ENCODE measurements at regions not wholly inside any gene's neighbourhood (a gene's known extent, or its start where the extent isn't known, plus 50 kb on each side); places are given as distances from the start of the nearest gene placed in this dataset.

GRCh38 chr20:11092151-11092550 is 418.4 kb upstream of the JAG1 start:
- POLR2A ChIA-PET (ENCODE audit: partially characterized antibody): no interaction called here
- Histone ChIP-seq H4K20me1 (replicated peaks in 1 of 2; ENCODE audit: control insufficient read depth in 1 of 2, insufficient read depth in 2 of 2, low read length in 2 of 2) (no peaks in the 10 kb centered on the region), H2AFZ (ENCODE audit: low read length) (no peak overlapping the region), H4K91ac (replicated peaks; ENCODE audit: insufficient read length, low read length) (no peak overlapping the region), H3K79me1 (ENCODE audit: low read depth, low read length) (no peaks in the 10 kb centered on the region), H2BK20ac (ENCODE audit: low read length) (no peak overlapping the region), H3K79me2 (ENCODE audit: control insufficient read depth in 1 of 2, insufficient read depth in 2 of 2, low read length in 2 of 2) (no peaks in the 10 kb centered on the region), H4K5ac (ENCODE audit: insufficient read length, low read depth, low read length) (no peak overlapping the region), H2BK15ac (ENCODE audit: low read length) (no peak overlapping the region), H3K9ac (replicated peaks in 1 of 4; ENCODE audit: extremely low read depth in 1 of 4, low read depth in 3 of 4, low read length in 3 of 4) (no peak overlapping the region), H3K9me3 (ENCODE audit: insufficient read depth in 2 of 2, low read depth in 1 of 2, low read length in 1 of 2) (no peaks in the 10 kb centered on the region), H2BK120ac (replicated peaks; ENCODE audit: low read depth, low read length) (no peak overlapping the region), H3K36me3 (ENCODE audit: control insufficient read depth in 2 of 4, insufficient read depth in 4 of 4, low read length in 3 of 4) (no peaks in the 10 kb centered on the region), H3K23me2 (ENCODE audit: low read depth, low read length) (no peaks in the 10 kb centered on the region), H3K4me1 (replicated peaks in 1 of 4; ENCODE audit: control insufficient read depth in 3 of 4, insufficient read depth in 4 of 4, low read length in 3 of 4) (no peaks in the 10 kb centered on the region; a peak in 1 of 7 replicates), H4K8ac (ENCODE audit: extremely low read depth, insufficient read depth, low read length) (no peak overlapping the region), H3K4ac (replicated peaks; ENCODE audit: insufficient read length, low read depth, low read length) (no peak overlapping the region), H2BK5ac (ENCODE audit: low read depth, low read length) (no peak overlapping the region), H2BK12ac (ENCODE audit: low read depth, low read length) (no peak overlapping the region), H3K27ac (ENCODE audit: low read depth, low read length) (no peak overlapping the region), H3K56ac (replicated peaks; ENCODE audit: insufficient read length, low read depth, low read length) (no peak overlapping the region), H3K14ac (ENCODE audit: insufficient read length) (no peak overlapping the region), H3K4me2 (ENCODE audit: insufficient read depth in 1 of 2, low read depth in 2 of 2, low read length in 2 of 2) (no peak overlapping the region), H3K23ac (ENCODE audit: insufficient read length) (no peak overlapping the region), H3K18ac (ENCODE audit: extremely low read depth, low read length) (no peak overlapping the region), H2AK5ac (ENCODE audit: low read depth, low read length) (no peak overlapping the region), H3K4me3 (ENCODE audit: extremely low read depth in 1 of 4, insufficient read depth in 2 of 4, low read depth in 3 of 4, low read length in 4 of 4) (no peak overlapping the region), H3K27me3 (replicated peaks in 1 of 4; ENCODE audit: control insufficient read depth in 3 of 4, extremely low read depth in 1 of 4, insufficient read depth in 3 of 4, low read length in 3 of 4) (no peaks in the 10 kb centered on the region)
- CTCF ChIA-PET (ENCODE audit: partially characterized antibody): interaction anchor here (1.3 kb wide), 1 partner anchor 16 kb away, joined by 3 read pairs; no protein-coding TSS in a partner anchor
- WGBS, 2 experiments (ENCODE audit: extremely low coverage in 1 of 2, insufficient coverage in 1 of 2, insufficient read length in 1 of 2, insufficient replicate concordance in 2 of 2, low coverage in 1 of 2, low lambda C conversion rate in 2 of 2, missing lambda C conversion rate in 1 of 2): 90% methylated on average over 1 of the region's 1 CpG; no CpG with 5 or more reads in 1 of the 2 experiments
- TF ChIP-seq EP300 (IDR thresholded peaks at IDR 0.05; ENCODE audit: borderline replicate concordance in 1 of 2, low read depth in 2 of 2, low read length in 2 of 2): no peak
- TF ChIP-seq MAFK (IDR thresholded peaks at IDR 0.05; ENCODE audit: low read depth, low read length): no peak
- TF ChIP-seq JUN (IDR thresholded peaks at IDR 0.05; ENCODE audit: low read depth, low read length): no peak
- FAIRE-seq: no peak
- DNase-seq (ENCODE audit: low read depth in 1 of 2, low spot score in 2 of 2): no peak

Data from H1 (cell line).